Renal pelvis (tissue), 1 donor: ENCODE measurements at regions not wholly inside any gene's neighbourhood (a gene's known extent, or its start where the extent isn't known, plus 50 kb on each side); places are given as distances from the start of the nearest gene placed in this dataset.

ENCODE experiments used
- DNase-seq: peaks from one replicate; pipeline ENCODE4 v3.0.0-alpha.2; 2013

DNA sequence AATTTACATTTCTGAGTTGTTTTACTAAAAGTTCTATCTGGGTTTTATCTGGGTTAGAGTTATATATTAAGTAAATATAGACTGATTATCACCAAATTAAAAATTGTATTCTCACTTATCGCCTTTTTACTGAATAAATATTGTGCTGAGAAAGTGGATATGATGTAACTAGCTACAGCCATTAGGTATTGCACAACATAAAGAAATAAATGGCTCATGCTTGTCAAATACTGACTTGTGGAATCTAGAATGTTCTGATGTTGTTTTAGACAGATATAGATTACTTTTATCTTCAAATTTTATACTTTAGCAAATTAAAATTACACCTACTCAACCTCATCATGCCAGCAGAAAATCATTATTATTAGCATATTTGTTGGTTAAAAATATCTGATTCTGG lies 1277.1 kb upstream of the MIR17HG start:
- no peak for DNase-seq

DNA sequence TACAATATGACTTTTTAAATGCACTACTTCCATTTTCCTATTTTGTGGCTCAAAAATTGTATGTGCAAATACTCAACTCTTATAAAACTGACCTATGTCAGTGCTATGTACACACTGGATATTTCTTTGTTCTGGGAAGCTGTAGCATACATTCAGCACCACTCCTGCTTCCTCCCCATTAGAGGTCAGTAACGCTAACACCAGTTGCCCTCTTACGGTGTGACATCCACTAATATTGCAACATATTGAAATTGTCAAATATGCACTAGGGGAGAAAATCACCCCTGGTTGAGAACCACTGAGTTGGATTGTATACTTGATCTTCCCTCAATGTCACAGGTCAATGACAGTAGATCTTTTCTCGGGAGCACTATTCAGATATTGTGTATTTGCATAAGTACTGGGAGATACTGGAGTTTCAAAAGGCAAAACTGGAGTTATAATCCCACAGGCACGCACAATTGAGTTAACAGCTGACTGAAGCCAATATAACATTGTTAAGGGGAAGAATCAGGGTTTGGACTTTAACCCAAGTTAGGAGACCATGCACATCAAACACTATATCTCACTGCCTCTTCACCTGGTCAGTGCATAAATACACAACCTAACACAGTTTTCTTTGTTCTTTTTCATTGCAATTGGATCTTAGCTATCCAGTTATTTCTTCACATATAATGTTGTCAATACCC lies 1276.5 kb upstream of the MIR17HG start:
- no peak for DNase-seq

DNA sequence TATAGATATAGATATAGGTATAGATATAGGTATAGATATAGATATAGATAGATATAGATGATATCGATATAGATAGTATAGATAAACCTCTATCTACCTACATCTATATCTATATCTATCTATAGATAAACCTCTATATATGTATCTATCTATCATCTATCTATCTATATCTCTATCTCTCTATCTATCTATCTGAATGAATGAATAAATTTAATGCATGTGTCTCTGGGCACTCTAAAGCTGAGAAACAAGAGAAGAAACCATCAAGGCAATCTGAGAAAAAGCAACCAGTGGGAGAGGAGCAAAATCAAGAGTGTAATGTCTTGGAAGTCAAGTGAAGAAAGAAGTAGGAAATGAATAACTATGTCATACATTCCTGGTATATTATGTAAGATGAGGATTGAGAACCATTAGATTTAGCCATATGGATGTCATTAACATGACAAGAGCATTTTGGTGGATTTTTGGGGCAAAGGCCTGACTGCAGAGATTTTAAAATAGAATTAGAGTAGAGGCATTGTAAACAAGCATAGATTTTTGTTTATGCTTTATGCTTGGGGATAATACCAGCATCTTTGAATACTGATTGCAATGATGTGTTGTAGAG lies 1262.7 kb upstream of the MIR17HG start:
- no peak for DNase-seq

DNA sequence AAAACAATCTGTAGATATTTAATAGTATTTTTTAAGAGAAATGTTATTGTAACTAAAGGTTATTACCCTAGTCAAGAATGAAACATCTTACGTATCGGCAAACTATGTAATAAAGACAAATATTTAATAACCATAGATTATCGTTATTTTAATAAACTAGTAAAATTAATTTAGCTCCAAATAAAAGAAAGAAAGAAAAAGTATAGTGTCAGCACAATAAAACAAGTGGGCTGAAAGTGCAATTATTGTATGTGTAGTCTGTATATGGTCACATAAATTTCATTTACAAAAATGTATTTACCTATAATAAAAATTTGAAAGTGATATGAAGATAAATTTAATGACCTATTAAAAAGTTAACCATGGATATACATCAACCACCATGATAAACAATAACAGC lies 1258.4 kb upstream of the MIR17HG start:
- DNase-seq, result no peak

DNA sequence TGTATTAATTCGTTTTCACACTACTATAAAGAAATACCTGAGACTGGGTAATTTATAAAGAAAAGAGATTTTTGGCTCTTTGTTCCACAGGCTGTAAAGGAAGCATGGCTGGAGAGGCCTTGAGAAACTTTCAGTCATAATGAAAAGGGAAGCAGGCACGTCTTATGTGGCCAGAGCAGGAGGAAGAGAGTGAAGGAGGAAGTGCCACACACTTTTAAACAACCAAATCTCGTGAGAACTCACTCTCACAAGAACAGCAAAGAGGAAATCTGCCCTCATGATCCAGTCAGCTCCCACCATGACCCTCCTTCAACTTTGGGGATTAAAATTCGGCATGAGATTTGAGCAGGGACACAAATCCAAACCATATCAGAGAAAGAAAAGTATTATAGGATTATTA lies 1255.9 kb upstream of the MIR17HG start:
- DNase-seq, result no peak

DNA sequence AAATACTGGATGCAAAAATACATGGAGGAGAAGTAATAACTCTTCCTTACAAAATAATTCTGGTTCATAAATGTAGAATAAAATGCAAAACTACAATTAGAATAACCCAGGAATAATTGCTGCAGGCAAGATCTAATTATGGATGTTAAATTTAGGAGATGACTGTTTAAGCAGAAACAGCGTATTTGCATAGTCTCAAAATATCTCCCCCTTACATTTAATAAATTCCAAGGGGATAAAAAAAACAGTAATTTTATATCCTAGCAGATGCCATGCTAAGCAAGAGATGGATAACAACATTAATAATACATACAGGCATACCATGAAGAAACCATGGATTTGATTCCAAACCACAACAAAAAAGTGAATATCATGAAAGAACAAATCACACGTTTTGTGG lies 1253.1 kb upstream of the MIR17HG start:
- DNase-seq, result no peak

DNA sequence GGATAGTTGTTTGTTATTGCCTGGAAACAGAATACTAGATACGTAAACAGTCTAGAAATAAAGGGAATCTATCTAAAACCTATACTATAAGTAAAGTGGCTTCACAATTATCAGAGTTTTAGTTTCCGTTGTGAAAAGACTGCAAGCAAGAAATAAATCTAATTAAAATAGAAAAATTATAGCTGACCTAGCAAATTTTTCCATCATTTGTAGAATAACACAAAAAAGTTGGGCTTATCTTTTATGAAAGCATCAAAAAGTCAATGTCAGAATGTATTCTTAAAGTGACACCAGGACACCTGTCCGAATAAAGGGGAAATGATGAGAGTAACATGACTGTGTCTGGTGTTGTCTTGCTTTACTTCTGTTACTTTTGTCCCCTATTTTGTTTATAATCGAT lies 1248.9 kb upstream of the MIR17HG start:
- no peak for DNase-seq

DNA sequence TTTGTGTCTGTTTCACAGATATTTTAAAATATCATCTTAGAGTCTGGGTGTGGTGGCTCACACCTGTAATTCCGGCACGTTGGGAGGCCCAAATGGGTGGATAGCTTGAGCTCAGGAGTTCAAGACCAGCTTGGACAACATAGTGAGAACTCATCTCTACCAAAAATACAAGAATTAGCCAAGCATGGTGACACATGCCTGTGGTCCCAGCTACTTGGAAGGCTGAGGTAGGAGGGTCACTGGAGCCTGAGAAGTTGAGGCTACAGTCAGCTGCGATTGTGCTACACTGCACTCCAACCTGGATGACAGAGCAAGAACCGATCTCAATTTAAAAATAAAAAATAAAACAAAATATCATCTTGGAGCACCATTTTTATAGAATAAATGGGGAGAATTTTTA lies 1247.6 kb upstream of the MIR17HG start:
- no peak for DNase-seq

DNA sequence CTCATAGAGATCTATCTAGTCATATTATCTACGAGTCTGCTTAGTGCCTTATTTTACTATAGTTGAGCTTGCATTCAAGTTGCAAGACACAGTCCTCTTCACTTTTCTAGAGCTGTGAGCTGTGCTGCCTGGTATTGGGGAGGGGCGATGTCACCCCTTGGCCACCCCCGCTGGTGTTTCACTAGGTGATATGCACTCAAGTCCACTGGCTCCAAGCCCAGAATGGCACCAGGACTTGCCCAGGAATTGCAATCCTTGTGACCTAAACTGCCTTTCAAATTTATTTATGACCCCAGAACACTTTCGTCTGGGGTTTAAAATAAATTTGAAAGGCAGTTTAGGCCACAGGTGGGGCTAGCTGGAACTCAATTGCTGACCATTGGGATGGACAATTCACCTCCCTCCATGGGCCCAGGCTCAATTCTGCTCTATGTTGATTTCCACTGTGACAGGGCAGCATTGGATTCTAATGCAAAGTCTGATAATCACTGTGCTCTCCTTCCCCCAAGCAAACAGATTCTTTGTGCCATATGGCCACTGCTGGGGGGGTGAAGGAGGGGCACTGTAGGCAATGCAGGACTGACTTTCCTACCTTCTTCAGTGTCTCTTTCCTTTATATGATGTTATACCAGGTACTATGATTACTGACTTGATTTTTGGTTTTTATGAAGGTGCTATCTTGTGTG lies 1244.2 kb upstream of the MIR17HG start:
- no peak for DNase-seq

DNA sequence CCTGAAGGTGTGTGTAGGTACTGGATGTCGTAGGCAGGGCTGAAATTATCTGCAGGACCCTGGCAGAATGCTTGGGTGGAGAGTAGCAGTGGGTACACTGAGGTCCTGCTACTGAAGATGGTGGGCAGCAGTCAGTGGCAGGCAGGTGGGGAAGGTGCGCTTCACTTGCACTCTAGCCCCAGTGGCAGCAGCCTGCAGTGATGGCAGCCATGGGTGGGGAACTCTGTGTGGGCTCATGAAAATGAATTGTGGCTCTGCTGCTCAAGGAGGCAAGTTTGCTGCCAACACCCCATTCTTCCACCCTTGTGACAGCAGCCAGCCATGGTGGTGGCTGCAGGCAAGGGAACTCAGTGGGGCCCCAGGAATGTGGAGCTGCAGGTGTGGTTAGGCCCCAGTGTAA lies 1242.7 kb upstream of the MIR17HG start:
- DNase-seq, result no peak

DNA sequence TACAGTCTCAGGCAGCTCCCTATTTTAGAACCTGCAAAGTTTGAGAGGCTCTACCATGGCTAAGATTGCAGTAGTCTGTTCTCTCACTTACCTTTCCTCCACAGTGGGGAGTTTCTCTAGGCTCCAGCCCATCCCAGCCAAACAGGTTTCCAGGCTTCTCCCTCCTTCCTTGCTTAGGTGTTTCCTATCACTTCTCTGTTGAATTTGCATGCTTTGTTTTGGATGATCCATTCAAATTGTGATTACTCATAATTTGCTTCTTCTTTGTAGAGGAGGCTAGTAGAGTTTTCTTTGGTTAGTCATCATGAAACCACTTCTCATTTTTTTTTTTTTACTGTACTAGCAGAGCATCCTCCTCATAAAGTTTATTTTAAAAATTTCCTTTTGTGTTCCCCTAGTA lies 1242.2 kb upstream of the MIR17HG start:
- no peak for DNase-seq

DNA sequence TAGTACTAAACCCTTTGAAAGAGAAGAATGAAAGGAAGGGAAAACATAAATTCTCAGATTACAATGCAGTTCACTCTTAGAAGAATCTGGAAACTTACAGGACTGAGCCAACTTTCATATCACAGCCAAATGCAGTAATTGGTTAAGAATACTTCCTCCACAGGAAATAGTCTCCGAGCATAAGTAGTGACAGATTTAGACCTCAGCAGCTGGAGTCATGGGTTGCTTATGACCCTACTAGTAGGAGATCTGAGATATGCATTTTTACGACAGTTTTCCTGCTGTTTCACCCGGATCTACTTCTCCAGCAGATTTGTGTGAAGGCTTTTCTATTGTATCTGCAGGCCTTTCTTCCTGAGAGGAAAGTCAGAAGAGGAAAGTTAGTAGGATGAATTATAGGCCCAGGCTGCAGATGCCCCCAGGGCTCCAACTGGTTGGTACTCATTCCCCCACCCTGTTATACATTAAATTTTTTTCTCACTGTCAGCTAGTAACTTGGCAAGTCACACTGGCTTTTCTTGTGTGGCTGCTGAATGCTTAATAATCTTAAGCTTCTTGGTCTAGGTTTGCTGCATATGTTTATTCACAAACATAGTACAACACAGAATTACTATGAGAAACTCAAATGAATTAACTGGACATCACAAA lies 1241.5 kb upstream of the MIR17HG start:
- DNase-seq, result peak; percentile 16

DNA sequence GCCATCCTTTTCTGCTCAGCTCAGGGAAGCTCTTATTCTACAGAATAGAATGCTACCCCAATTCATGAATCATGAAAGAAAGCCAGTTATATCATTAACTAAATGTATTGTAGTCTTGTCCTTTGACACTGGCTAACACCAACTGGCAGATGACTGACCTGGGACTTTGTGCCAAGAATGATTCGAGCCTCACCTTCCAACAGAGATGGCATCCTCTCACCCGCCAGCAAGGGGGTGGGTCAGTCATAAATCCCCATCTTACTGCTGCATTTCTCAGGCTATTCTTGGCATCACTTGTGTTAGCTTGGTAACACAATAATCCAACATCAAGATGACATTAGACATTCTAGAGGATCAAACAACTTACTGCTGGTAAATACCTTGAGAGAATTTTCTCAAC lies 1239.8 kb upstream of the MIR17HG start:
- DNase-seq, result no peak

DNA sequence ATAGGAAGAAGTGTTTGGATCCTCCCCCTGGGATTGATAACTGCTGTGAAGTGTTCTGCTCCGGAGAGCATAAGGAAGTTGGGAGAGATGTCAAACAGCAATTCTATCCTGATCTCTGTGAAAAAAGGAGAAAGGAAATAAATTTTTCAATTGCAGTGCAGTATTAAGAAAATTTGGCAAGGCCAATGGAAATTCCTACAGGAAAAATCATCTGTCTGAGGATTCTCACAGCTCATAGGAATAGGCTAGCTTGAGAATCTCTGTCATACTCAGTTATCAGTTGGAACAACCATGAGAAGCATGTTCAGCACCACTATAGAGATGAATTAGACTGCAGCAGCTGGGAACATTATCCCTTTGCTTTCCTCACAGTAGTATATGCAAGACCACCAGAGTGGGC lies 1238.9 kb upstream of the MIR17HG start:
- DNase-seq, result no peak

DNA sequence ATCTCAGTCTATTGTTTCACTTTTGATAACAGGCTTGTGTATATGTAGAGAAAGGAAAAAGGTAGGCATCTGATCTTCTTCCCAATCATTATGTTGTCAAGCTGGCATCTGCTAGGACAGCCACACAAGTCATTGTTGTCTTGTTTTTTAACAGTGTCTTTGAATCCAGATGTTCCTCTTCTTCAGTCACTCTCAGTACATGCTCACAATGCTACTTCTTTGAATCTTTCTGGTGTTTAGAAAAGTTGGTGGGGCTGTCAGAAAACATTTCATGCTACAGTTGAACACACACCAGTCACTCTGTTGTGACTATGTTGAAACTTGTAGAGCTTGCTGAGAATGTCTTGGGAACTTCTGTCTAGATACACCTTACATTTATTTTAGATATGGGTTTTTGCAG lies 1231.4 kb upstream of the MIR17HG start:
- DNase-seq, result no peak

DNA sequence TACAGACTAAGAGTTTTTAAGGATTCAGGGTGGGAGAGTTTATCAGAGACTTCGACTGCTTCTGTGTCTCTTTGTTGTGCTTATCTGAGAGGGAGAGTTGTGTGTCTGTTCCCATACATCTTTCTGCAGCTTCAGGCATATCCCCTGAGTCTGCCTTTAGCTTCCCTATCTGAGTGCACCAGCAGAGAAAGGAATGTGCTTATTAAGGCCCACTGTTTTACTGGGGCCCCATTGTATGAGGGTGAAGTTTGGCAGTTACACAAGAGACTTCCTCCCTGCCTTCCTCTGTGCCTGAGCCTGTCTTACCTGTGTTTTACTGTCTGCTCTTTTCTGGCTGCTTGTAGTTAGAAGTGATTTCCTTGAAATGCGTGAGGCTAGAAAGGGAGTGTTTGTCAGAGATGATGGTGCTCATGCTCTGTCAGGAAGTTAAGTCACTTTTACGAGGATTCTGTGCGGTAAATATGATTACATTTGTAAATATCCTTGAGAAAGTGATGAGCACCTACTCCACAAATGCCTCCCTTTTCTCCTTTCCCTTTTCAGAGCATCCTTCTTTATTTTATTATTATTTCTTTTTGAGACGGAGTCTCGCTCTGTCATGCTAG lies 1228.9 kb upstream of the MIR17HG start:
- DNase-seq, result no peak

DNA sequence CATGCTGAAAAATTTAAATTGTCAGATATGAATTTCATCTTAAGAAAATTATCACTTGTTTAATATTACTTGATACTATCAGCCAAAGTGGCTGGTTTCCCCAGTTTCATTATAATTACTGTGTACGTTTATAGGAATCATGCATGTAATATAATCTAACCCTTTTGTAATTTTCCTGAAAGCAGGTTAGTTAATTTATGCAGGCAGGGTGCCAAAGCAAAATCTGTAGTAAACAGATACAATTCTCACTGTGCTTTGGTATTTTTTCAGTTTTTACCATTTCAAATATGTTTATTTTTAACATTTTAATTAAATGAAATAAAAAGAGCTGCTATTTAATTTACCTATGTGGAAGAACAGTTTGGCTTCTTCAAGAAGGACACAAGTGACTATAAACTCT lies 1227.5 kb upstream of the MIR17HG start:
- DNase-seq, result no peak

DNA sequence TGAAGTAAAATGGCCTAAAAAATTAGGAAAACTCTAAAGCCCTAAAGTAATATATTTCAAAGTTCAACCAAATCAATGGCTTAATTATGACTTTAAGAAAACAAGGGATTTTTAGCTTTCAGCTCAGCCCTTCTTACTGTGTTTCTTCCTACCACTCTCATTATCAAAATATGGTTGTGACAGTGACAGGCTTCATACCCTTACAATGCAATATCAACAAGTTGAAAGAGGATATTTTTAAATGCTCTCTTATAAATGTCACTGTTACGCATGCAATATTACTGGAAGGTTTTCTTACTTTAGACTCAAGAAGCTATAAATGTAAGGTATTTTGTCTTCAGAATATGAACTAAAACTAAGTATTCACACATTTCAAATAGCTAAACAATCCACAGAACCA lies 1225.7 kb upstream of the MIR17HG start:
- no peak for DNase-seq

DNA sequence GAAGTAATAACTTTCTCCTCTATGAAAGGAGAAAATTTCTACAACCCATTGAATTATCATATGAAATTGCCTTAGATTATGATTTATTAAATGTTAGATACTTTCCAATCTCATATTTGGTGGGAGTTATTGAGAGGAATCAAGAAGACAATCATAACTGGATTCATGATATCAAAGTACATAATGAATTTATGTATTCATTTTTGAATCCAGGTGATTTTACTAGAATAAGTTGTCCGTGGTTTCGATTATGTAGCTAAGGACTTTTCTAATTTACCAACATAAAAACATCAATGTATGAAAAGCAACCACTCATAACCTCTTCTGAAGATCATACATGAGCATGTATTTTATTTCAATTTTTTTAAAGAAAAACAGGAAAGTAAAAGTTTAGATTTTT lies 1225.0 kb upstream of the MIR17HG start:
- no peak for DNase-seq

DNA sequence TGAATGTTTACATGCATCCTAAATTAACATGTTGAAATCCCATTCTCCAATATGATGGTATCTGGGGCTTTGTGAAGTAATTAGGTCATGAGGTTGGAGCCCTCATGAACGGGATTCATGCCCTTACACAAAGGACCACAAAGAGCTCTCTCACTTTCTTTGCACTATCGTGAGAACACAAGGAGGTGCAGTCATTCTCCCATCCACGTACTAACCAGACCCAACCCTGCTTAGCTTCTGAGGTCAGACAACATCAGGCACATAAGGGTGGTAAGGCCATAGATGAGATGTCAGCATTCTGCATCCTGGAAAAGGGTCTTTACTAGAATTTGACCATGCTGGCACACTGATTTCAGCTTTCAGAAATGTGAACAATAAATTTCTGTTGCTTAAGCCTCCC lies 1211.9 kb upstream of the MIR17HG start:
- no peak for DNase-seq

DNA sequence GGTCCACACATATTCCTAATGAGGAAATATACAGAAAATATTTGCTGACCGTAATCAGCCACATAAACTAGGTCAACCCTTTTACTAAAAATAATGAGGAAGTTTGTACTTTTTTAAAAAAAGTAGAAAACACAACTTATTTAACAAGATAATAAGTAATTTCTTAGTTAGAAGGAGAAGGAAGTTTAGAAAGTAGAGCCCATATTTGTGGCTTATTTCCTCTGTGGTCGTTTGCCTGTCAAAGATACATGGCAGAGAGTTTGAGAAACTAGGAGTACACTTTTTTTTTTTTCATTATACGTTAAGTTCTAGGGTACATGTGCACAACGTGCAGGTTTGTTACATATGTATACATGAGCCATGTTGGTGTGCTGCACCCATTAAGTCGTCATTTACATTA lies 1205.2 kb upstream of the MIR17HG start:
- DNase-seq, result no peak

DNA sequence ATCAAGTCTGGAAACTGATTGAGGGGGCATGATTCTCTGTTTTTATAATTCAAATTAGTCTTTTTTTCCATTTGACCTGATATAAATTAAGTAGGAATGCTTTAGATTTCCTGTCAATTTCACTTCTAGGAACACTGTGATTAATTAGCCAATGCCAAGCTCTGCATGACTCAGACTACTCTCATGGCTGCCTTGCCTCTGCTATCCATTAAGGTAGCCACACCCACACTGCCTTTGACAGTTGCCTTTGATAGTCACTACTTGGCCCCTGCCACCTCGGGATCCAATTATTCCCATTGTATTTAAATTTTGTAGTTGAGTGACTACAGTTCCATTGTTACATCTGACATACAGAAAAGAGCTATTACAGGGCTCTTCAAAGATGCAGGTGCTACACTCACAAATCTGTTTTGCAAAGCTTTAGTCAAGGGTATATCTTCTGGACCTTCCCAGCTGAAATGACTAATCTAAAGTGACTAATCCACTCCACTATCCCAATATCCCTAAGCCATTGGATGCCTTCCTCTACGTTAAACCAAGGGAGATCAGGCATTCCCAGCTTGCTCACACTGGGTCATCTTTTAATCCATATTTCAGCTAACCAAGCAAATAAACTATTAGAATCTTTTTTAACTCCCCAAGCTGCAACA lies 1193.1 kb upstream of the MIR17HG start:
- DNase-seq, result no peak
